NAMALWA (cell line): ENCODE measurements at regions not wholly inside any gene's neighbourhood (a gene's known extent, or its start where the extent isn't known, plus 50 kb on each side); places are given as distances from the start of the nearest gene placed in this dataset.
"Not testable (repeated sequence)": the region's sequence is repeated elsewhere in the genome, so short reads cannot be mapped to it uniquely, and the experiment has no call there.

ENCODE experiments used
- DNase-seq: peaks from one replicate; pipeline ENCODE4 v3.0.0-alpha.2; 2015; ENCODE audit warnings: low spot score

DNA sequence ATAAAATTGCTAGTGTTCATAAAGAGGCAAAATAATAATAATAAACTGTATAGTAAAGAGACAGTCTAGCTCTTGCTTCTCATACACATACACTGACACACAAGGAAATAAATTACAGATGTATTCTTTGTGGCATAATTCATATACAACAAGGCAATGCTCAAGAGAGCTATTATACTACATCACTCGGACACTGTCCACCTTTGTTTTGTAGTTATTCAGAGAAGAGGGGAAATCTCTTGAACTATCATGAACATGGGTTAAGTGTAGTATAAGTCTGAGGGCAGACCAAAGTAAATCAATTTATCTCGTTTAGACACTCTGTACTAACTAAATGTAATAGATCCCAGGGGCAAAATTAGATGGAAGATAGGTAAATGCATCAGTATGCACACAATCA is 72.7 kb upstream of the PHIP start:
- no peak for DNase-seq

DNA sequence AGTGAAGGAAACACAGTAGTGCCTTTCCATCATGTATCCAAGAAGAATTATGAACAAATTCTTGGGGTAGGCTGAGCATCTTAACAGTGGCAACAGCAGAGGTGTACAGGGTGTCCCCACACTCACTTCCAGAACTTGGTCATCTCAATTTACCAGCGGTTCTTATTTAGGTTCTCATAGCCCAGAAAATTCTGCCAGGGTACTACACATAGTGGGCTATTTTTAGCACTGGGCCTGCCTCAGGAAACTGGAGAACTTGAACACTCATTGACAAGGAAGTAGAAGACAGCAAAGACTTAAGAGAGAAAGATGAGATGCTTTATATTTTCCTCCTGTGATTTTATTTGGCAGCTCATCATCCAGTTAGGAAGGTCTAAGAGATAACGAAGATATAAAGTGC is 71.8 kb upstream of the PHIP start:
- DNase-seq = no peak

DNA sequence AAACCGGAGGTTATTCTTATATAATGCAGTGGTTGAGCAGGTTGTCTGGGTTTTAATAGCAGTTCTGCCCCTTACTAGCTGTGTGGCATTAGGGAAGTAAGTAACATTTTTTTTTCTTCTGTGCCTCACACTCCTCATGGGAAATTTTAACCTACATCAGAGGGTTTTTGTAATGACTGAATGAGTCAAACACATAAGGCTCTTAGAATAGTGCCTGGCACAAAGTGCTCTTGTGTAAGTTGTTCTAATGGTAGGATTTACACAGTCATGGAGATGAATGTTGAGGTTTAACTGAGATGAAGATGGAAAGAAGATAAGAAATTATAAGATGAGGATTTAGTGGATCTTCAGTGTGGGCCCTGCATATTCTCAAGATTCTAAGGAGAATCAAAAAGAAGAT is 68.4 kb upstream of the PHIP start:
- no peak for DNase-seq

DNA sequence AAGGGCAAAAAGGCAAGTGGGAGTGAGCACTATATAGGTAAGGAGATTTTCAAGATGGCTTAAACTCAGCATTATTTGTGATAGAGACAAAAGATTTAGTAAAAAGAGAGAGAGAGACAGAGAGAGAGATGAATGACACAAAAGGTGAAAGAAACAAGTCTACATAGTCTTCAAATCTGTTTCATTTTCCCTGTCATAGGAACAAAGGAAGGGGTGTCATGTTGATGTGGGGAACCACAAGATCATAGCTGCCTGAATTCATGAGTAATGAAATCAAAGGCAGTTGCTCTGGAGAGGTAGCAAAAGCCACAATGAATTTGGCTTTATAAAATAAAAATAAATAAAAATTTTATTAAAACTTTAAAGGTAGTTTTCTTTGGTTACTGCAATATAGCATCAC is 67.2 kb upstream of the PHIP start:
- no peak for DNase-seq

DNA sequence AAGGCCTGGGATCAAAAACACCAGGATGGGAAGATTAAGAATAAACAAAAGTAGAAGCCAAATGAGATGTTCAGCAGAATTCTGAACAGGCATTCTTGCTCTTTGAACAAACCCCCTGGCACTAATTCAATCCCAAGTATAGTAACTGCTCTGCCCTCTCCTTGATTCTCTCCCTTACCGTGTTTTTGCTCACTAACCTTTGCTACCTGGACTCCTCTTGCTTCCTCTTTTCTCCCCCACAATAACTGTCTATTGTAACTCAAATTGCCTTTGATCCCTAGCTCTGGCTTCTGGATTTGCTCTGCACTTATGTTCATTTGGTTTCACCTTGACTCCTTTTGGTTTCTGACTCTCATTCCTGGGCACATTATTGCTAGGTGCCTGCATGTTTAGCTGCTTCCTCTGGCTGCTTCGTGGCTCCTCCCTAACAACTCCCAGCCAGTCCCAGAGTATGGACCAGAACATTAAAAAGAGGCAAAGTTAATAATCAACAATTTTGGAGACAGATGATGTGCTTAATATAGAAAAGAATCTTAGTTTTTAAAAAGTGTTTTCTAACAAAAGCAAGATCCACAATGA is 65.4 kb upstream of the PHIP start:
- no peak for DNase-seq

GRCh38 chr6:79138146-79138545 is 60.1 kb upstream of the PHIP start:
- no peak for DNase-seq

GRCh38 chr6:79137671-79138070 is 59.6 kb upstream of the PHIP start:
- DNase-seq = no peak

DNA sequence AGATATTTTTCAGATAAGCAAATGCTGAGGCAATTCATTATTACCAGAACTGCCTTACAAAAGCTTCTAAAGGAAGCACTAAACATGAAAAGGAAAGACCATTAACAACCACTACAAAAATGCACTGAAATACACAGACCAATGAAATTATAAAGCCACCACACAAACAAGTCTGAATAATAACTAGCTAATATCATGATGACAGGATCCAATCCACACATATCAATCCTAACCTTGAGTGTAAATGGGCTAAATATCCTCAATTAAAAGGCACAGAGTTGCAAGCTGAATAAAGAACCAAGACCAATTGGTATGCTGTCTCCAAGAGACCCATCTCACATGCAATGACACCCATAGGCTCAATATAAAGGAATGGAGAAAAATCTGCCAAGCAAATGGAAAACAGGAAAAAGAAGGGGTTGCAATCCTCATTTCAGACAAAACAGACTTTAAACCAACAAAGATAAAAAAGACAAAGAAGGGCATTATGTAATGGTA is 58.0 kb upstream of the PHIP start:
- no peak for DNase-seq

DNA sequence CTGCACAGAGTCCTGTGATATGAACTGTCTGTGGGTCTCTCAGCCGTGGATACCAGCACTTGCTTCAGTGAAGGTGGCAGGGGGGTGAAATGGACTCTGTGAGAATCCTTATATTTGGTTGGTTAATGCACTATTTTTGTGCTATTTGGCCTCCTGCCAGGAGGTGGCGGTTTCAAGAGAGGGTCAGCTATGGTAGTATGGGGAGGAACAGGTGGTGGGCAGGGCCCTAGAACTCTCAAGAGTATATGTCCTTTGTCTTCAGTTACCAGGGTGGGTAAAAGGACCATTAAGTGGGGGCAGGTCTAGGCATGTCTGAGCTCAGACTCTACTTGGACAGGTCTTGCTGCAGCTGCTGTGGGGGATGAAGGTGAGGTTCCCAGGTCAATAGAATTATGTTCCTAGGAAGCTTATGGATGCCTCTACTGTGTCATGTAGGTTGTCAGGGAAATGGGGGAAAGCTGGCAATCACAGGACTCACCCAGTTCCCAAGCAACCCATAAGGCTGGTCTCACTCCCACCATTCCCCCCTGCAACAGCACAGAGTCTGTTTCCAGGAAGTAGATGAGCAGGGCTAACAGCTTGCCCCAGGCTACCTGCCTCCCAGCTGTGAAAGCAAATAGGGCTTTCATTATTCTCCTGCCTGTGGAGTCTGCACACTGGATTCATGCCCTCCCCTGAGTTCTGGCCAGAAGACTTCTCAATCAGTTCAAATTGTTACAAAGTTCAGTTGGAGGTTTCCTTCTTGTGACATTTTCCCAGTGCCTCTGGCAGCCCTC is 56.8 kb upstream of the PHIP start:
- peak; percentile 23 for DNase-seq

GRCh38 chr6:79133173-79133572 is 55.1 kb upstream of the PHIP start:
- DNase-seq = no peak

GRCh38 chr6:79131220-79131619 is 53.2 kb upstream of the PHIP start:
- not testable (repeated sequence) for DNase-seq
